A673 (cell line): ENCODE measurements at regions not wholly inside any gene's neighbourhood (a gene's known extent, or its start where the extent isn't known, plus 50 kb on each side); places are given as distances from the start of the nearest gene placed in this dataset.

Experiments
- BruUV-seq: library from RNA; stranded (reverse); fragments of 400-500 nt; replicated peaks from 2 replicates; lab custom pipeline; 2021; lab: Mats Ljungman, UMichigan
- CTCF ChIA-PET: fragments of 300-600 bp; sonication (Branson Sonifier 250); formaldehyde crosslinking; loops from one replicate; lab custom pipeline; 2022; ENCODE audit warnings: antibody characterized with exemption; lab: Charles Lee
- POLR2A ChIA-PET: fragments of 300-600 bp; sonication (Branson Sonifier 250); formaldehyde crosslinking; loops from one replicate; lab custom pipeline; 2022; ENCODE audit warnings: antibody characterized with exemption; ENCODE audit not compliant: low non-redundant PET; lab: Charles Lee
- DNase-seq: peaks from one replicate; pipeline ENCODE4 v3.0.0-alpha.2; 2015; ENCODE audit warnings: low spot score
- H3K27ac ChIP-seq: fragments of 200-600 bp; sonication (generic); 2 replicates; pipeline ENCODE4 v1.5.1; 2016; ENCODE audit warnings: mixed run types, low read depth, mild to moderate bottlenecking, mixed read lengths, antibody characterized with exemption, low read length; ENCODE audit not compliant: poor library complexity, severe bottlenecking
- H3K27me3 ChIP-seq: fragments of 200-600 bp; sonication (generic); replicated peaks from 2 replicates; pipeline ENCODE4 v1.6.1; 2017; ENCODE audit warnings: mixed run types, low read depth, mild to moderate bottlenecking, mixed read lengths, antibody characterized with exemption, low read length; ENCODE audit not compliant: insufficient read depth, poor library complexity
- H3K36me3 ChIP-seq: fragments of 200-600 bp; sonication (generic); 2 replicates; pipeline ENCODE4 v1.6.1; 2016; ENCODE audit warnings: mixed run types, mild to moderate bottlenecking, mixed read lengths, antibody characterized with exemption, low read length; ENCODE audit not compliant: insufficient read depth, poor library complexity, severe bottlenecking
- H3K4me1 ChIP-seq: fragments of 200-600 bp; sonication (generic); 2 replicates; pipeline ENCODE4 v1.6.1; 2017; ENCODE audit warnings: mixed run types, mild to moderate bottlenecking, mixed read lengths, antibody characterized with exemption, low read length; ENCODE audit not compliant: insufficient read depth, poor library complexity, severe bottlenecking
- H3K4me3 ChIP-seq: fragments of 200-600 bp; sonication (generic); 2 replicates; pipeline ENCODE4 v1.5.1; 2016; ENCODE audit warnings: low read depth, mixed run types, mild to moderate bottlenecking, mixed read lengths, low read length; ENCODE audit not compliant: poor library complexity, severe bottlenecking
- H3K9me3 ChIP-seq: fragments of 200-600 bp; sonication (generic); 2 replicates; pipeline ENCODE4 v1.6.1; 2016; ENCODE audit warnings: mixed run types, low read depth, mild to moderate bottlenecking, mixed read lengths, antibody characterized with exemption, low read length; ENCODE audit not compliant: poor library complexity, severe bottlenecking
- CTCF ChIP-seq: fragments of 300-800, 200-600 bp; sonication (generic); conservative IDR thresholded peaks from 2 replicates; pipeline ENCODE4 v1.5.1; 2017; ENCODE audit warnings: low read depth, mild to moderate bottlenecking, antibody characterized with exemption, low read length, moderate library complexity, mixed read lengths
- EZH2 ChIP-seq: fragments of 200-600 bp; sonication (generic); IDR thresholded peaks from 2 replicates; pipeline ENCODE4 v1.6.1; 2017; ENCODE audit warnings: borderline replicate concordance, low read depth, mild to moderate bottlenecking, mixed read lengths, antibody characterized with exemption, low read length; ENCODE audit not compliant: poor library complexity, severe bottlenecking
- intact Hi-C: fragments of 100-400 bp; cut with micrococcal nuclease; formaldehyde crosslinking; loops from one replicate; pipeline ENCODE4 v1.10.0; 2022; ENCODE audit not compliant: unreplicated experiment

GRCh38 chr16:61415126-61415525 is 621.1 kb downstream of the CDH8 start:
- Histone ChIP-seq H3K27me3 (no peaks in the 10 kb centered on the region), H3K4me3 (no peak overlapping the region), H3K36me3 (no peaks in the 10 kb centered on the region), H3K27ac (no peak overlapping the region), H3K9me3 (no peaks in the 10 kb centered on the region), H3K4me1 (no peaks in the 10 kb centered on the region)
- POLR2A ChIA-PET, result no interaction called here
- DNase-seq, result no peak
- TF ChIP-seq CTCF (no peak), EZH2 (no peak)
- intact Hi-C loops, result no loop called here
- CTCF ChIA-PET, result no interaction called here
- BruUV-seq, result no TSS peak

- DNase-seq, result no peak
- no peak for TF ChIP-seq CTCF
- no peak for TF ChIP-seq EZH2
- no peak overlapping the region for H3K4me3 ChIP-seq
- ChIA-PET CTCF (no interaction called here), POLR2A (no interaction called here)
- intact Hi-C loops, result no loop called here
- no peaks in the 10 kb centered on the region for H3K27me3 ChIP-seq
- BruUV-seq, result no TSS peak
- no peaks in the 10 kb centered on the region for H3K36me3 ChIP-seq
- H3K9me3 ChIP-seq, result no peaks in the 10 kb centered on the region
- H3K4me1 ChIP-seq, result no peaks in the 10 kb centered on the region
- H3K27ac ChIP-seq, result no peak overlapping the region
Observed at GRCh38 chr16:61413021-61413420, 623.2 kb downstream of the CDH8 start.

GRCh38 chr16:61412562-61412961 is 623.7 kb downstream of the CDH8 start:
- no TSS peak for BruUV-seq
- no peak for TF ChIP-seq EZH2
- TF ChIP-seq CTCF, result no peak
- intact Hi-C loops, result no loop called here

More at GRCh38 chr16:61412562-61412961, 623.7 kb downstream of the CDH8 start:
- Histone ChIP-seq H3K4me1 (no peaks in the 10 kb centered on the region), H3K27me3 (no peaks in the 10 kb centered on the region), H3K4me3 (no peak overlapping the region), H3K9me3 (no peaks in the 10 kb centered on the region), H3K27ac (no peak overlapping the region), H3K36me3 (no peaks in the 10 kb centered on the region)
- ChIA-PET POLR2A (no interaction called here), CTCF (no interaction called here)
- DNase-seq, result no peak
